NCI-H774 (cell line): ENCODE measurements at regions not wholly inside any gene's neighbourhood (a gene's known extent, or its start where the extent isn't known, plus 50 kb on each side); places are given as distances from the start of the nearest gene placed in this dataset.

ENCODE experiments used
- DNase-seq: peaks from one replicate; lab custom pipeline; 2025; lab: John Stamatoyannopoulos, UW

- no peak for DNase-seq
Observed at GRCh38 chr4:106677213-106677612, 308.6 kb upstream of the GIMD1 start.

- DNase-seq = no peak
Observed at GRCh38 chr4:106676173-106676921, 307.8 kb upstream of the GIMD1 start.

- DNase-seq = no peak
Observed at GRCh38 chr4:106671716-106672115, 303.1 kb upstream of the GIMD1 start.

- no peak for DNase-seq
Observed at GRCh38 chr4:106670976-106671375, 302.4 kb upstream of the GIMD1 start.

- no peak for DNase-seq
Observed at GRCh38 chr4:106659371-106659770, 290.8 kb upstream of the GIMD1 start.

GRCh38 chr4:106652095-106652494 lies 283.5 kb upstream of the GIMD1 start:
- no peak for DNase-seq

GRCh38 chr4:106650701-106651100 lies 282.1 kb upstream of the GIMD1 start:
- DNase-seq = no peak

- no peak for DNase-seq
Observed at GRCh38 chr4:106647451-106647850, 278.9 kb upstream of the GIMD1 start.

- no peak for DNase-seq
Observed at GRCh38 chr4:106629268-106629625, 260.7 kb upstream of the GIMD1 start.

- no peak for DNase-seq
Observed at GRCh38 chr4:106628586-106629267, 260.1 kb upstream of the GIMD1 start.

GRCh38 chr4:106627051-106627450 lies 258.5 kb upstream of the GIMD1 start:
- DNase-seq = no peak

GRCh38 chr4:106624671-106625070 lies 256.1 kb upstream of the GIMD1 start:
- DNase-seq = no peak

GRCh38 chr4:106618956-106619355 lies 250.4 kb upstream of the GIMD1 start:
- DNase-seq = no peak

- DNase-seq = no peak
Observed at GRCh38 chr4:106615961-106616360, 247.4 kb upstream of the GIMD1 start.

GRCh38 chr4:106615410-106615945 lies 246.9 kb upstream of the GIMD1 start:
- no peak for DNase-seq

- no peak for DNase-seq
Observed at GRCh38 chr4:106614441-106614840, 245.9 kb upstream of the GIMD1 start.

GRCh38 chr4:106609917-106610316 lies 241.3 kb upstream of the GIMD1 start:
- no peak for DNase-seq

GRCh38 chr4:106607558-106607957 lies 239.0 kb upstream of the GIMD1 start:
- no peak for DNase-seq

- DNase-seq = no peak
Observed at GRCh38 chr4:106604319-106605051, 235.9 kb upstream of the GIMD1 start.

- no peak for DNase-seq
Observed at GRCh38 chr4:106603471-106603870, 234.9 kb upstream of the GIMD1 start.

GRCh38 chr4:106602711-106603110 lies 234.1 kb upstream of the GIMD1 start:
- DNase-seq = no peak

GRCh38 chr4:106601519-106601918 lies 232.9 kb upstream of the GIMD1 start:
- no peak for DNase-seq

- DNase-seq = no peak
Observed at GRCh38 chr4:106595906-106596305, 227.3 kb upstream of the GIMD1 start.
